GM23338 (cell line): ENCODE measurements at regions not wholly inside any gene's neighbourhood (a gene's known extent, or its start where the extent isn't known, plus 50 kb on each side); places are given as distances from the start of the nearest gene placed in this dataset.

Source experiments
- ATAC-seq: fragments of 200-7000 bp; cut with Tn5 transposase; 3 replicates; pipeline ENCODE4 v1.9.1; 2020
- DNase-seq: peaks from one replicate; pipeline ENCODE4 v3.0.0-alpha.2; 2015; ENCODE audit warnings: low spot score
- H2AFZ ChIP-seq: fragments of 200-600 bp; sonication (generic); 2 replicates; pipeline ENCODE4 v1.8.0; 2016; ENCODE audit warnings: antibody characterized with exemption, mild to moderate bottlenecking, moderate library complexity
- H3F3A ChIP-seq: fragments of 200-600 bp; sonication (generic); replicated peaks from 2 replicates; pipeline ENCODE4 v1.8.0; 2017; ENCODE audit warnings: antibody characterized with exemption, mixed run types, low read depth
- H3K27ac ChIP-seq: fragments of 200-600 bp; sonication (generic); 2 replicates; pipeline ENCODE4 v1.6.1; 2016; ENCODE audit warnings: low read depth
- H3K27me3 ChIP-seq: fragments of 200-600 bp; sonication (generic); 2 replicates; pipeline ENCODE4 v1.8.0; 2016; ENCODE audit warnings: mild to moderate bottlenecking, mixed run types, moderate library complexity; ENCODE audit not compliant: insufficient read depth
- H3K36me3 ChIP-seq: fragments of 200-600 bp; sonication (generic); 2 replicates; pipeline ENCODE4 v1.8.0; 2016; ENCODE audit warnings: mild to moderate bottlenecking; ENCODE audit not compliant: insufficient read depth
- H3K4me1 ChIP-seq: fragments of 200-600 bp; sonication (generic); 2 replicates; pipeline ENCODE4 v1.8.0; 2016; ENCODE audit warnings: mild to moderate bottlenecking, moderate library complexity; ENCODE audit not compliant: insufficient read depth
- H3K4me2 ChIP-seq: fragments of 200-600 bp; sonication (generic); 2 replicates; pipeline ENCODE4 v1.7.1; 2017; ENCODE audit warnings: mixed run types
- H3K4me3 ChIP-seq: fragments of 200-600 bp; sonication (generic); 2 replicates; pipeline ENCODE4 v1.6.1; 2016; ENCODE audit warnings: mixed run types
- H3K79me2 ChIP-seq: fragments of 200-600 bp; sonication (generic); replicated peaks from 2 replicates; pipeline ENCODE4 v1.8.0; 2017; ENCODE audit warnings: mild to moderate bottlenecking; ENCODE audit not compliant: insufficient read depth
- H3K9me2 ChIP-seq: fragments of 200-600 bp; sonication (generic); 2 replicates; pipeline ENCODE4 v1.8.0; 2017; ENCODE audit not compliant: insufficient read depth
- H4K20me1 ChIP-seq: fragments of 200-600 bp; sonication (generic); replicated peaks from 2 replicates; pipeline ENCODE4 v1.8.0; 2017; ENCODE audit warnings: mild to moderate bottlenecking; ENCODE audit not compliant: insufficient read depth
- H3K27ac Mint-ChIP-seq: 2 replicates; pipeline ENCODE4 v1.8.0; 2020; ENCODE audit warnings: inconsistent platforms, mild to moderate bottlenecking, moderate library complexity, mixed read lengths
- H3K27me3 Mint-ChIP-seq: 3 replicates; pipeline ENCODE4 v1.8.0; 2022; ENCODE audit warnings: low read depth, mild to moderate bottlenecking, moderate library complexity, mixed read lengths, inconsistent platforms; ENCODE audit not compliant: insufficient read depth, poor library complexity
- H3K36me3 Mint-ChIP-seq: 3 replicates; pipeline ENCODE4 v1.8.0; 2021; ENCODE audit warnings: low read depth, mild to moderate bottlenecking, inconsistent platforms, moderate library complexity, mixed read lengths
- H3K4me1 Mint-ChIP-seq: 3 replicates; pipeline ENCODE4 v1.8.0; 2020; ENCODE audit warnings: mild to moderate bottlenecking, inconsistent platforms, mixed read lengths
- H3K4me3 Mint-ChIP-seq: 3 replicates; pipeline ENCODE4 v1.8.0; 2021; ENCODE audit warnings: moderate library complexity, mild to moderate bottlenecking, inconsistent platforms, mixed read lengths
- H3K9me3 Mint-ChIP-seq: 3 replicates; pipeline ENCODE4 v1.8.0; 2020; ENCODE audit warnings: moderate library complexity, mild to moderate bottlenecking, inconsistent platforms, mixed read lengths
- CREB1 ChIP-seq: fragments of 250-450 bp; sonication (Bioruptor Pico); IDR thresholded peaks from 2 replicates; pipeline ENCODE4 v1.5.0; 2020; ENCODE audit warnings: low read depth, mild to moderate bottlenecking, moderate library complexity
- EZH2phosphoT487 ChIP-seq: fragments of 200-600 bp; sonication (generic); IDR thresholded peaks from one replicate; pipeline ENCODE4 v1.8.1; 2018; ENCODE audit warnings: antibody characterized with exemption; ENCODE audit not compliant: unreplicated experiment
- JUNB ChIP-seq: IDR thresholded peaks from one replicate; pipeline ENCODE4 v1.6.1; 2016; ENCODE audit warnings: antibody characterized with exemption; ENCODE audit not compliant: unreplicated experiment
- NANOG ChIP-seq: IDR thresholded peaks from 2 replicates; pipeline ENCODE4 v1.6.1; 2016; ENCODE audit warnings: antibody characterized with exemption, borderline replicate concordance
- REST ChIP-seq: IDR thresholded peaks from one replicate; pipeline ENCODE4 v1.6.1; 2018; ENCODE audit warnings: antibody characterized with exemption; ENCODE audit not compliant: unreplicated experiment
- TF ChIP-seq, protein P1 (sequence below): fragments of 250-450 bp; sonication (Bioruptor Pico); IDR thresholded peaks from 2 replicates; pipeline ENCODE4 v1.5.0; 2020; ENCODE audit warnings: mild to moderate bottlenecking, moderate library complexity

GRCh38 chr2:198628596-198628995 lies 824.2 kb downstream of the PLCL1 start (continued):
- TF ChIP-seq, protein P1, sequence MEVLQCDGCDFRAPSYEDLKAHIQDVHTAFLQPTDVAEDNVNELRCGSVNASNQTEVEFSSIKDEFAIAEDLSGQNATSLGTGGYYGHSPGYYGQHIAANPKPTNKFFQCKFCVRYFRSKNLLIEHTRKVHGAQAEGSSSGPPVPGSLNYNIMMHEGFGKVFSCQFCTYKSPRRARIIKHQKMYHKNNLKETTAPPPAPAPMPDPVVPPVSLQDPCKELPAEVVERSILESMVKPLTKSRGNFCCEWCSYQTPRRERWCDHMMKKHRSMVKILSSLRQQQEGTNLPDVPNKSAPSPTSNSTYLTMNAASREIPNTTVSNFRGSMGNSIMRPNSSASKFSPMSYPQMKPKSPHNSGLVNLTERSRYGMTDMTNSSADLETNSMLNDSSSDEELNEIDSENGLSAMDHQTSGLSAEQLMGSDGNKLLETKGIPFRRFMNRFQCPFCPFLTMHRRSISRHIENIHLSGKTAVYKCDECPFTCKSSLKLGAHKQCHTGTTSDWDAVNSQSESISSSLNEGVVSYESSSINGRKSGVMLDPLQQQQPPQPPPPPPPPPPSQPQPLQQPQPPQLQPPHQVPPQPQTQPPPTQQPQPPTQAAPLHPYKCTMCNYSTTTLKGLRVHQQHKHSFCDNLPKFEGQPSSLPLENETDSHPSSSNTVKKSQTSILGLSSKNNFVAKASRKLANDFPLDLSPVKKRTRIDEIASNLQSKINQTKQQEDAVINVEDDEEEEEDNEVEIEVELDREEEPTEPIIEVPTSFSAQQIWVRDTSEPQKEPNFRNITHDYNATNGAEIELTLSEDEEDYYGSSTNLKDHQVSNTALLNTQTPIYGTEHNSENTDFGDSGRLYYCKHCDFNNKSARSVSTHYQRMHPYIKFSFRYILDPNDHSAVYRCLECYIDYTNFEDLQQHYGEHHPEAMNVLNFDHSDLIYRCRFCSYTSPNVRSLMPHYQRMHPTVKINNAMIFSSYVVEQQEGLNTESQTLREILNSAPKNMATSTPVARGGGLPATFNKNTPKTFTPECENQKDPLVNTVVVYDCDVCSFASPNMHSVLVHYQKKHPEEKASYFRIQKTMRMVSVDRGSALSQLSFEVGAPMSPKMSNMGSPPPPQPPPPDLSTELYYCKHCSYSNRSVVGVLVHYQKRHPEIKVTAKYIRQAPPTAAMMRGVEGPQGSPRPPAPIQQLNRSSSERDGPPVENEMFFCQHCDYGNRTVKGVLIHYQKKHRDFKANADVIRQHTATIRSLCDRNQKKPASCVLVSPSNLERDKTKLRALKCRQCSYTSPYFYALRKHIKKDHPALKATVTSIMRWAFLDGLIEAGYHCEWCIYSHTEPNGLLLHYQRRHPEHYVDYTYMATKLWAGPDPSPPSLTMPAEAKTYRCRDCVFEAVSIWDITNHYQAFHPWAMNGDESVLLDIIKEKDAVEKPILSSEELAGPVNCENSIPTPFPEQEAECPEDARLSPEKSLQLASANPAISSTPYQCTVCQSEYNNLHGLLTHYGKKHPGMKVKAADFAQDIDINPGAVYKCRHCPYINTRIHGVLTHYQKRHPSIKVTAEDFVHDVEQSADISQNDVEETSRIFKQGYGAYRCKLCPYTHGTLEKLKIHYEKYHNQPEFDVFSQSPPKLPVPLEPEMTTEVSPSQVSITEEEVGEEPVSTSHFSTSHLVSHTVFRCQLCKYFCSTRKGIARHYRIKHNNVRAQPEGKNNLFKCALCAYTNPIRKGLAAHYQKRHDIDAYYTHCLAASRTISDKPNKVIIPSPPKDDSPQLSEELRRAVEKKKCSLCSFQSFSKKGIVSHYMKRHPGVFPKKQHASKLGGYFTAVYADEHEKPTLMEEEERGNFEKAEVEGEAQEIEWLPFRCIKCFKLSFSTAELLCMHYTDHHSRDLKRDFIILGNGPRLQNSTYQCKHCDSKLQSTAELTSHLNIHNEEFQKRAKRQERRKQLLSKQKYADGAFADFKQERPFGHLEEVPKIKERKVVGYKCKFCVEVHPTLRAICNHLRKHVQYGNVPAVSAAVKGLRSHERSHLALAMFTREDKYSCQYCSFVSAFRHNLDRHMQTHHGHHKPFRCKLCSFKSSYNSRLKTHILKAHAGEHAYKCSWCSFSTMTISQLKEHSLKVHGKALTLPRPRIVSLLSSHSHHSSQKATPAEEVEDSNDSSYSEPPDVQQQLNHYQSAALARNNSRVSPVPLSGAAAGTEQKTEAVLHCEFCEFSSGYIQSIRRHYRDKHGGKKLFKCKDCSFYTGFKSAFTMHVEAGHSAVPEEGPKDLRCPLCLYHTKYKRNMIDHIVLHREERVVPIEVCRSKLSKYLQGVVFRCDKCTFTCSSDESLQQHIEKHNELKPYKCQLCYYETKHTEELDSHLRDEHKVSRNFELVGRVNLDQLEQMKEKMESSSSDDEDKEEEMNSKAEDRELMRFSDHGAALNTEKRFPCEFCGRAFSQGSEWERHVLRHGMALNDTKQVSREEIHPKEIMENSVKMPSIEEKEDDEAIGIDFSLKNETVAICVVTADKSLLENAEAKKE = no peak
- TF ChIP-seq NANOG = no peak

GRCh38 chr2:198622986-198623730 lies 818.8 kb downstream of the PLCL1 start:
- TF ChIP-seq JUNB (no peak), CREB1 (CRISPR knock-in tag) (no peak), REST (no peak), NANOG (no peak), EZH2phosphoT487 (no peak)
- H3K27ac ChIP-seq = no peak overlapping the region
- ATAC-seq = no peak
- H3K36me3 ChIP-seq = no peaks in the 10 kb centered on the region
- H3K4me3 ChIP-seq = no peak overlapping the region
- Mint-ChIP-seq H3K27ac (no peak overlapping the region; the same call in 1 of the 2 replicates), H3K4me3 (no peak overlapping the region), H3K36me3 (no peaks in the 10 kb centered on the region), H3K27me3 (peaks cover 2% of the 10 kb centered on the region), H3K9me3 (no peaks in the 10 kb centered on the region), H3K4me1 (peaks cover 11% of the 10 kb centered on the region)
- no peaks in the 10 kb centered on the region for H3K27me3 ChIP-seq
- no peaks in the 10 kb centered on the region for H4K20me1 ChIP-seq
- H3K79me2 ChIP-seq = no peaks in the 10 kb centered on the region
- no peaks in the 10 kb centered on the region for H3F3A ChIP-seq
- no peak for DNase-seq
- 0 out of 2 replicates have a peak, but pooled peaks cover 5% of the 10 kb centered on the region for H3K9me2 ChIP-seq
- H3K4me1 ChIP-seq = peaks cover 5% of the 10 kb centered on the region; the same call in 1 of the 2 replicates
- H3K4me2 ChIP-seq = no peak overlapping the region
- H2AFZ ChIP-seq = no peak overlapping the region
